HG02623 (cell line): ENCODE measurements at regions not wholly inside any gene's neighbourhood (a gene's known extent, or its start where the extent isn't known, plus 50 kb on each side); places are given as distances from the start of the nearest gene placed in this dataset.

Experiments used
- ATAC-seq: cut with Tn5 transposase; IDR thresholded peaks from one replicate; pipeline ENCODE4 v1.9.1; 2021; ENCODE audit warnings: moderate library complexity; ENCODE audit not compliant: unreplicated experiment

DNA sequence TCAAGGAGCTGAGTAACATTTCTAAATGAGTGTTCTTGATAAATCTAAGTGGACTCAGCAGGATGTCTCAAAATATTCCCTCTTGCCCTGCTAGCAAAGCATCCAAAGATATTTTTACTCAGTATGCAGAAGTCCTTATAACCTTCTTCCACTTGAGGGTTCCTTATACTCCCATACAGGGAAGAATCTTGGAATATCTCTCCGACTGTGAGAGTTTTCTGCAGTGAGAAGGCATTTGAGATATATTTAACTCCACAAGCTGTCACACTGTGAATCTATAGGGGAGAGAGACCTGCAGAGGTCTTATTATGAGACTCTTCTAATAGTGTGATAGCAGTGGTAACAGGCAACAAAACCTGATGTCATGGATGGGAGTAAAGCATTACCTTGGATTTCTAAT lies 1034.5 kb upstream of the PABPC4L start:
- ATAC-seq: no peak

DNA sequence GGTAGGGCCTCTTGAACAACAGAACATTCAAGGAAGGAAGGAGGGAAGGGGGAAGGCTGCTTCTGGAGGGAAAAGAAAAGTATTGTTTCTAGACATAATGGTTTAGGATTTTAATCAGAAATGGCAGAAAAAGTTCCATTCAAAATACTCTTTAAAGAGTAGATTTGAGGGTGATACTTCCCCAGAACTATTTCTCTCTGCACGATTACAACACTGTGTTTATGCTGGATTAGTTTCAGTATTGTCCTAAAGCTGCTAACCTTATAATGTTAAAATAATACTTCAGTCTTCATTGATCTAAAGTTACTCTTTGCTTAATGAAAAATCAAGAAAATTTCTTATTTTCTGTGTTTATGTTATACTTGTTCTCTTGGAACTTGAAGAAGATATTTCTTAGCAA lies 1026.3 kb upstream of the PABPC4L start:
- ATAC-seq: no peak

DNA sequence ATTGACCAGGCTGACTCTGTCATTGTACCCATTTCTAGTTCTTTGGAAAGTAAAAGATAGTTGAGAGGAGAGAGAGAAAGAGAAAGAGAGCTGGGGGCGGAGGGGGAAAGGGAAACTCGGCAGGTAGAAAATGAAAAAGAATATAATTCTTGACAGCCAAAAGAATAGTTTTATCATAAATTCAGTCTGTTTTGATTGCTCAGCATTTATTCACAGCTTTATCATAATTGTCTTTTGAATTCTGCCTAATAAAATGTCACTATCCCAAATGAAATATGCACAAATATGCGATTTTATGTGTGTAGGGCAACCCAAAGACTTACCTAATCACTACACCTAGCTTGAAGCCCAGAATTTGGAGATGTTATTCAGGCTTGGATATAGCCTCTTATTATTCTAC lies 1024.0 kb upstream of the PABPC4L start:
- no peak for ATAC-seq

DNA sequence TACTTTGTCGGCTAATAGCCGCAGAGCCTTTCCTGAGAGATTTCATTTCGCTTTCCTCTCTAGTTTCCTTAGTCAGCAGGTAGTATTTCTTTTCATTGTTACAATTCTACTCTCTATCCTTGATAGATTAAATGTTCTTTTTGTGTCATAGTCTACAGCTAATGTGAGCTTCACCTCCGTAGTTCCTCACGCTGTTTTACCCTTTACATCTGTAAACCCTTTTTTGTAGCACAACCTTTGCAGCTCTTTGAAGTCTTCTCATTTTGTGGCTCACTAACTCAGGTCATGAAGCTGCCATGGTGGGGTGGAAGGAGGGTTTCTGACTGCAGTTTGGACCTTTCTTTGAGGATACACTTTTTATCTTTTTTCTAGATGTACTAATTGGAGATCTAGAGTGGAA lies 1008.8 kb upstream of the PABPC4L start:
- ATAC-seq: no peak

DNA sequence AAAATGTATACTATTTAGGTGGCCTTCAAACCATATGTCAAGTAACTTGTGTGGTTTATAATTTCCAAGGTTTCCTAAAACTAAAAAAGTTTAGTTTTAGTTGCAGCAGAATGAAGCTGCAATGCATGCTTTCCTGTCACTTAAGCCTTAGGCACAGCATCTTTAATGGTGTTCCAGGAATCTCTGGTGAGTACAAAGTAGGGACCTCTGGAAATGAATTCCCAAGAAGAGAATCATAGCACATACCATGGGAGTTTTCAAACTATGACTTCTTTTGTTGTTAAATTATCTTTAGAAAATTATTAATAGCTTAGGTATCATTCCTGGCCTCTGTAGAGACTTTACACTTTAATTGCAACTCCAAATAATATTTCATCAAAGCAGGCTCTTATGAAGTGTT lies 1005.9 kb upstream of the PABPC4L start:
- ATAC-seq: no peak

DNA sequence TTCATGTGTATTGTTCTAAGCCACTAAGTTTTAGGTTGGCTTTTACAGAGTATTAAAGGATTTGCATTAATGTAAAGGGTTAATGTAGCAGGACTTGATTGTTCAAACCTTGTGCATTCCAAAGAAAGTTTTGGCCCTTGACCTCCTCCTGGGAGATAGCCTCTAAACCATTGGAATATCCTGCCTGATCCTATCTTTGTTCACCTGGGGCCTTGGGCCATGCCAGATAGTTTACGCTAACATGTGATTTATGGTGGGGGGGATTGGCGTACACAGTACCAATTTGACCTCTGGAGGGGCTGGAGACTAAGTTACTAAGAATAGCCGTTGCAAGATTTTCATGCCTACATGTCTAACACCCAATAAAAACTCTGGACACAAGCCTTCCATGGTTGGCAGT lies 1002.7 kb upstream of the PABPC4L start:
- ATAC-seq: no peak

DNA sequence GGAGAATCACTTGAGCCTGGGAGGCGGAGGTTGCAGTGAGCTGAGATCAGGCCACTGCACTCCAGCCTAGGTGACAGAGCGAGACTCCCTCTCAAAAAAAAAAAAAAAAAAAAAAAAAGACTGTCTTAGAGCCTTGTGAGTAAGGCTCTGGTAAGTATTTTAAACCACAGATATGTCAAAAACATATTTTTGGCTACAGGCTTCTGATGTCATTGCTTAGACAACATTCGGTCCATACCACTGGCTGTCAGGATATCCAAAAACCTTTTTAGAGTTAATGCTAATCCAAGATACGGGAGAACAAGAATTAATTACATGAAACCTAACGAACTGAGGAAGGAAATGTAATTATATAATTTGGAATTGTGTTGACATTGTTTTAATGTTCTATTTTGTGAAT lies 999.5 kb upstream of the PABPC4L start:
- no peak for ATAC-seq

DNA sequence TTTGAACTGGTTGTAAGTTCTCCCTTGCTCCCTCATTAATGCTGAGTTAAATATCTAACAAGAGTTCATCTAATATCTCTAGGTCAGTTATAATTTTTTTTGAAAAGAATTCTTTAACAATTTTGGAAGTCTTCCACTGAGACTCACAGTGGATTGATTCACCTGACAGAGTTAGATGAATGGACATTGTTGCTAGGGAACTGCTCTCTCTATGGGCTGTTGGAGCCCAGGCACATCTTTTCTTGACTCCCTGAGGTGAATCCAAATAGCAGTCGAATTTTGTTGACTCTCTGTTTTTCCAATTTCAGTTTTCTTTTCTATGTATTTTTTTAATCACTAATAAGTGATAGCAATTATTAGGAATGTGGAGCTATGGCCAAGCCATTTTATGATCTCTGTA lies 996.1 kb upstream of the PABPC4L start:
- no peak for ATAC-seq

DNA sequence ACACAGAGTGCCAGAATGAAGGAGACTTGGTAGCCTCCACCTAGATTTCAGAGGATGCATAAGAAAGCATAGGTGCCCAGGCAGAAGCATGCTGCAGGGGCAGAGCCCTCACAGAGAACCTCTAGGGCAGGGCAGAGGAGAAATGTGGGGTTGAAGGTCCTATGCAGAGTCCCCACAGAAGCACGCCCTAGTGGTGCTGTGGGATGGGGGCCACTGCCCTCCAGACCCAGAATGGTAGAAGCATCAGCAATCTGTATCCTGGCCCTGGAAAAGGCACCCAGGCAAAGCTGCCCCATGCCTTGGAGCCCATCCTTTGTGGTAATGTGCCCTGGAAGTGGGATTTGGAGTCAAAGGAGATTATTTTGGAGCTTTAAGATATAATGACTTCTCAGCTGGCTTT lies 992.9 kb upstream of the PABPC4L start:
- ATAC-seq: no peak

DNA sequence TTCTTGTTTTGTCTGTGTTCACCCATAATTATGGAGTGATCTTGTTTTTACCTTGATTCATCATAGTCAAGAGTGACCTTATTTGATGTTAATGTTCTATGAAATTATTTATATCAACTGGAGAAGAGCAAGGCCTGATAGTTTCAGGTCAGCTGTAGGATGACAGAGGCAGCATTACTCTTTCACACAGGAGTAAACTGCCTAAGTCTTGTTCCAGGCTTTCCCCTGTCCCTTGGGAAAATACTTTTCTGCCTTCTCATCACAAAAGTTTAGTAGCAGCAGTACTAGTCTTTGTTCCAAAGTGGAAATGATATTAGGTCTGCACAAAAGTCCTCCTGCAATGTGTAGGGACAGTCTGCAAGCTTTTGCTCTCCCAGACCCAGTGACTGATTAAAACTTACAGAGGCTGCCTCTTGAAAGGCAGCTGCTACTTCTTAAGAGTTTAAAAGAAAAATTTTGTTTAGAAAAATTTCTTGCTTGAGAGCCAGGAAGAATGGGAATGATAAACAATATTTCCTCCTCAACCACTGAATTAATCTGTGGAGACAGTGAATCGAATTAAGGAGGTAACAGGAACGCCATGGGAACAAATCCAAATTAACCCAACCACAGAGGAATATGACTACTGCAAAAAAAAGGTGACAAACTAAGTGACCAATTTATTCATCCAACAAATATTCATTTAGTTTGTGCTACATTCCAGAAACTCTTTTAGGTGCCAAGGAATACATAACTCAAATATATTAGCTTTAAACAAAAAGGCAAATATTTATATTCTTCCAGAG lies 991.4 kb upstream of the PABPC4L start:
- ATAC-seq: no peak

DNA sequence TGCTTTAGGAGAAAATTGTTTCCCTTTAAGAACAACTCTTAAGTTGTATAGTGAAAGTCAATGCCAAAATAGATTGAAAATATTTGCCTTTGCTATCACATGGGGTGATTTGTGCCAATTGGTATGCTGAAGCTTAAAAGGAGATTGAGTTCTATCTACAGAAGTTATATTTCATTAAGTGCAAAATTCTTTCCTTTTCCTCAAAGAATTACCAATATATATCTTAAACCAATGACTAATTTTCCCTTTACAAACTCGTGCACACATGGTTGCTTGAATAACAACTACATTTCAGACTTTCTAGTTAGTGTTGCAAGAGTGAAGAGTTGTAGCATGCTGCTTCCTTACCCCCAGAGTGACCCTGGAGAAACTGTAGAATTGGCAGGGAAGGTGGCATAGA lies 990.0 kb upstream of the PABPC4L start:
- no peak for ATAC-seq

DNA sequence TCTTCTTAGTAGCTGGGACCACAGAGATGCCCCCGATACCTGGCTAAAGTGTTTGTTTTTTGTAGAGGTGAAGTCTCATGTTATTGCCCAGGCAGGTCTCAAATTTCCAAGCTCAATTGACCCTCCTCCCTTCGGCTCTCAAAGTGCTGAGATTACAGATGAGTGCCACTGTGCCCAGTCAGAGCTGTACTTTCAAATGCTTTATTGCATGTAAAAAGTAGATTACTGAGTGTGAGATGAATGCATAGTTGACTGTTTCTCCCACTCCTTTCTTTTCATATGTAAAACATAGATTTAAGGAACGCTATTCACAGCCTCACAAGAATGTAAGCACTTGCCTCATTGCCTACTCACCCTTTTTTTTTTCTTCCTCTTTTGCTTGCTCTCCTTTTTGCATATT lies 984.4 kb upstream of the PABPC4L start:
- no peak for ATAC-seq

DNA sequence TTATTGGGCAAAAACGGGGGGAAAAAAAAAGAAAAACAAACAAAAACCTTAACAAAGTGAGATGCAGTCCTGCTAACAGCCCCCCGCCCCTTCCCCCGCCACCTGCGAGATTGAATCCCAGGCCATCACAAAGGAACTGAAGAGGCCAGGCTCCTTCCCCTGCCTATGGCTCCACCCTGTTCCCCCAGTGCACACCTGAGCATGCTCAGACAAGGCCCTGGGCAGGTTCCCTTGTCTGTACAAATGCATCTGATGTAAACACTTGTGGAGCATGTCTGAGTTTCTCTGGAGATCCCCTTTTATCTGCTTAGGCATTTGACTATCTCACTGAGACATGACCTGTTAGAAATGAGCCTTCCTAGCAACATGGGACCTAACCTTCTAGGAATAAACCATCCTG lies 983.7 kb upstream of the PABPC4L start:
- ATAC-seq: no peak

DNA sequence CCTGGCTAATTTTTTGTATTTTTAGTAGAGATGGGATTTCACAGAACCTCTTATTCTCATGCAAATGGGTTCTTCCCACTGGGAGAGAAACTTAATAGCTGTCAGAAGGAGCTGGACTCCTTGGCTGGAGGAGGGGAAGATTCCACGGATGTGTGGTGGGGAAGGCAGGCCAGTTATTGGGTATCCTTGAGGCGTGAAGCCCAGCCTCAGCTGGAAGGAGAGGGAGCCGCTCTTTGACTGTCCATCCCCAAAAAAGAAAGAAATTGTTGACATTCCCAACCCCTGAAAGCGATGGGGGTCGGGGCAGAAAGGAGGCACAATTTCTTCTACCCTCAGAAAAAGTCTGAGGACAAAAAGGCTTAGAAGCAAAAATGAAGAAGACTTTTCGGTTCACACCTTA lies 983.1 kb upstream of the PABPC4L start:
- ATAC-seq: no peak

DNA sequence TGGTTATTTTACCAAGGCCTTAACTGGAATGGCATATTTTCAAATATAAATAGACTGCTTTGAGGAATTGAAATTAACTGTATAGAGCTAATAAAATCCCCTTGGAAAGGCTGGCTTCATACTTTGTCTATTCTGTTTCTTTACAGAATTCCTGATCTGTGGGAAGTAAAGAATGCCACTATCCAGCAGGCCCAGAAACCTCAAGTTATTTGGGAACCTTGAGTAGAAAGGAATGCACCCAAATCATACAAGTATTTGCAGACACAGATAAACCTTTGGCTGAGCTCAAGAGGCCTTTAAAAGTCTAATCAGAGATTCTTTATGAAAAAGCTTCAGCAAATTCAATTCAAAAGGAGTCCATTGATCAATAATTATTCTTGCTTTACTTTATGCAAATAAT lies 975.7 kb upstream of the PABPC4L start:
- ATAC-seq: no peak

DNA sequence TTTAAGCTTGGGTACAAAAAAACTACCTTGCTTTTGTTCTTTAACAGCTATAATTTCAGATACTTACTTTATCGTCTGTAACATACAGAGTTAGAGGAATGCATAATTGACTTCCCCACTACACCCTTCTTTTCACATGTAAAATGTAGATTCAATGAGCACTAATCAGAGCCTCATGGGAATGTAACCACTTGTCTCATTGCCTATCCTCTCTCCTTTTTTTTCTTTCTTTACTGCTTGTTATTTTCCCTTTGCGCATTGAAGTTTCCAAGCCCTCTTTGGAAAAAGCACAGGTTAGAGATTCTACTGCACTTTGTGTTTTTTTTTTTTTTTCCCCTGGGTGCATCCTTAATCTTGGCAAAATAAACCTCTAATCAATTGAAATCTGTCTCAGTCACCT lies 965.1 kb upstream of the PABPC4L start:
- ATAC-seq: no peak

DNA sequence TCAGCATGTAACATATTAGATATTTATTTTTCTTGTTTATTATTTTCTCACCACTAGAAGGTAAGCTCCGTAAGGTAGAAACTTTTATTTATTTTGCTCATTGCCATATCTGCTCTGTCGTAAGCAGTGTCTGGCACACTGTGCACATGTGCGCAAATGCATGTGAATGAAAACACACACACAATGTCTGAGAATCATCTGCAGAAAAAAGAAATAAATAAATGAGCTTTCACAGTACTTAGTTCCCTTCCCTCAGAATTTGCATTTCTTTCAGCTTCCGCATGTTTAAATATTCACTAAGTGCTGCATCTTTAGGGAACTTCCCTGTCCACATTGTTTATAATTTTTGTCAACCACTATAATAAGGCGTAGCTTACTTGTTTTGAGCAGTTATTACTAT lies 963.0 kb upstream of the PABPC4L start:
- no peak for ATAC-seq

DNA sequence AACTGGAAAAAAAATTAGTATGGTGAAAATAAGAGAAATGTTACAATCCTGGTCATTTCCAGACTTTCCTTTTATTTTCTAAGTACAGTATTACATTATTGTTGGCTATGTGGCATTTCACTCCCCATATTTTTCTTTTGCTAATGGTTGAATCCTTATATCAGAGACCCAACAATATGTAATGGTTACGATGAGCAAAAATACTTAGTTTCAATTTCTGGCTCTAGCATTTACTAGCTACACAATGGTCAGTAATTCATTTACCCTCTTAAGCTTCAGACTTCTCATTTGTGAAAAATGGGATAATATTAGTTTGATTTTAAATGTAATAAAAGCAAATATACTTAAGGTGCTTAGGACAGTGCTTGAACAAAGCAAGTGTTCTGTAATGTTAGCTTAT lies 942.9 kb upstream of the PABPC4L start:
- ATAC-seq: no peak

DNA sequence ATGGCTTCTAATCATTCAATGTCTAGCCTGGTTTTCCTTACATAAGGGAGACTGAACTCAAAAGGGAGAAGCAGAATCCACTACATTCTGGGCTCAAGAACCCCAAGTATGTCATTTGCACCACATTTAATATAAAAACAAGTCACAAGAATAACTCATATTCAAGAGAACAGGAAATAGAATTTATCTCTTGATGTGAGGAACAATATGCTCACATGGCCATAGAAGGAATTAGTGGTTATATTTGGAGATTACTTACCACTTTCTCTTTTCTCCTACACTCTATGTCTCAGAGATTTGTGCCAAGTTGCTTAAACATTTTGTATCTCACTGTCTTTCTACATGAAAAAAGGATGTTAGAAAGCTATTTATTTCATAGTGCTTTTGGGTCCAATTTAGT lies 922.6 kb upstream of the PABPC4L start:
- no peak for ATAC-seq

DNA sequence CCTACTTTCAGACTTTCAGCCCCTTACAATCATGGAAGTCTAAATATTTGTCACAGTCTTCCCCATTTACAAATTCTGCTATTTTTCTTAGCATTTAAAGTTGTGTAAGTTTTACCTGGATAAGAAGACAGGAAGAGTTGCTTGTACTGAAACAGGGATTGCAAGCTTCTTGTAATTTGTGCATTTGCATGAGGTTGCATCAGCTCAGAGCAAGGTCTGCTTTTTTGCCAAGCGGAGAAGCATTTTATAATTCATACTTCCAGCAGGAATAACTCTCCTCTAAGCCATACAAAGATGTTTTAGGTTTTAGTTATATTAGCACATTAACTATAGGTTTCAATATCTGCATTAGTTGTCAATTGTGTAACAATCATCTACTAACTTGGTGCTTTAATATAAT lies 922.0 kb upstream of the PABPC4L start:
- ATAC-seq: no peak

DNA sequence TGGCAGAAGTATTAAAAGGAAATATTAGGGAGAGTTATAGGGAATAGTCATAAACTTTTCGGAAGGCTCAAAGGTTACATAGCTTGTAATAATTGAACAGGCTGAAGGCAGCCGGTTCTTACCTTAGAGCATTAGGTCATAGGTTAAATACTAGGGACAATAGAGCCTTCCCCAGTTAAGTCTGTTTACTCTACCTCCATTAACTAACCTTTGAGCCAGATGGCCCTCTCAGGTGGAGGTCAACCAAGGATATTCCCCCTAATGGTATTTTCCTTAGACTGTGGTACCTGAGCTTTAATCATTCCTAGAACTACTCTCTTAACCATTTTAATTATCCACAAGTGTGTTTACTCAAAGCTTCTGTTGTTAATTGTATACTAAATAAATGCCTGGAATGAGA lies 920.9 kb upstream of the PABPC4L start:
- no peak for ATAC-seq

DNA sequence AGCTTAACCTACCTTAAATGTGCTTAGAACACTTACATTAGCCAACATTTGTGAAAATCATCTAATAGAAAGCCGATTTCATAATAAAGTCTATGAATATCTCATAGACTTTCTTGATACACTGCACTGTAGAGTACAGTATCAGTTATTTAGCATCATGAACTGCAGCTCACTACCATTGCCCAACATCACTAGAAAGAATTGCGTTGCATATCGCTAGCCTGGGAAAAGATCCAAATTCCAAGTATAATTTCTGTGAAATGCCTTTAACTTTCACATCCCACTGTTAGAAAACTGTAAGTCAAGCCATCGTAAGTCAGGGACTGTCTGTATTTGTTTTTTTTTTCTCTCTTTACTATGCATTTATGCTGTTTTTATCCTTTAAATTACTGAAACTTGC lies 918.6 kb upstream of the PABPC4L start:
- no peak for ATAC-seq

DNA sequence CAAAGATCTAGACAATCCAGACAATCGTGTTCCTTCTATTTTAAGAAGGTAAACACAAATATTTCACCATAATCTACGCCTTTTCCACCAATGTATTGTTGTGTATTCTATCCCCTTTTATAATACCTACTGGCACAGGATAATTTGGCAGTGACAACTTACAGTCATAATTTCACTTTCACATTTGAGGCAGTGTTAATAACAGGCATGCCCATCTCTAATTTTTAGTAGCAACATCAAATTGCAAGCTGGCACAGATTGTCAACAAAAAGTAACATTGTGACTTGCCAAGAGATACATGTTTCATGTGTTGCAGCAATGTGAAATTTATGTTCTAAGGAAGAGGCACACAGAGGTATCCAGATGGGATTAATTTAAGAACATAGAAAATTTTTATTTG lies 912.5 kb upstream of the PABPC4L start:
- no peak for ATAC-seq
